K562 (cell line): ENCODE measurements at regions not wholly inside any gene's neighbourhood (a gene's known extent, or its start where the extent isn't known, plus 50 kb on each side); places are given as distances from the start of the nearest gene placed in this dataset.

Experiments
- ATAC-seq: fragments of 200-7000 bp; cut with Tn5 transposase; 3 replicates; pipeline ENCODE4 v1.9.1; 2020; ENCODE audit warnings: moderate library complexity
- BruUV-seq: library from RNA; stranded (reverse); fragments of 400-500 nt; replicated peaks from 2 replicates; lab custom pipeline; 2021; lab: Mats Ljungman, UMichigan
- CTCF ChIA-PET: fragments of 300-600 bp; formaldehyde crosslinking; extraction: SDS; loops from one replicate; lab custom pipeline; 2021; ENCODE audit warnings: low intra/inter-chr PET ratio; lab: Yijun Ruan, JAX
- POLR2A ChIA-PET: fragments of 300-600, 350-650 bp; sonication (Branson Sonifier 250); formaldehyde crosslinking; extraction: SDS; loops from one replicate; lab custom pipeline; 2021; ENCODE audit warnings: antibody characterized with exemption, inconsistent platforms; lab: Yijun Ruan, JAX
- DNase-seq, 4 experiments: peaks; one replicate each; pipeline versions ENCODE4 v3.0.0 to v3.0.0-alpha.2; 2011 to 2018; ENCODE audit warnings: low spot score in 3 of 4, mixed read lengths in 3 of 4; ENCODE audit errors: extremely low read depth in 1 of 4
- FAIRE-seq: peaks from 2 replicates; lab custom pipeline; 2011; peaks lifted over from hg19 to GRCh38; lab: Jason Lieb, UNC
- H2AFZ ChIP-seq: 2 replicates; pipeline ENCODE4 v1.6.0; 2011; ENCODE audit warnings: low read depth, low read length, control low read depth, inconsistent platforms
- H3K27ac ChIP-seq: fragments of 200-600 bp; 3 replicates; pipeline ENCODE4 v1.8.0; 2011; ENCODE audit warnings: low read depth, mild to moderate bottlenecking, control low read depth, inconsistent platforms, low read length, moderate library complexity, mixed read lengths; ENCODE audit errors: extremely low read depth
- H3K27me3 ChIP-seq, 2 experiments: fragments of 300-600 bp in 1 of 2; 2 replicates in 1 of 2; 3 replicates in 1 of 2; pipeline versions ENCODE4 v1.6.0 to v1.8.0; 2011; ENCODE audit warnings: inconsistent platforms in 2 of 2, low read length in 2 of 2, mild to moderate bottlenecking in 1 of 2, mixed read lengths in 1 of 2, moderate library complexity in 1 of 2; ENCODE audit not compliant: control insufficient read depth in 2 of 2, insufficient read depth in 2 of 2
- H3K36me3 ChIP-seq: fragments of 300-600 bp; 3 replicates; pipeline ENCODE4 v1.8.0; 2011; ENCODE audit warnings: mild to moderate bottlenecking, low read length, inconsistent platforms; ENCODE audit not compliant: control insufficient read depth, insufficient read depth
- H3K4me1 ChIP-seq, 2 experiments: fragments of 200-600 bp in 1 of 2; replicated peaks in 1 of 2; 2 replicates in 1 of 2; 3 replicates in 1 of 2; pipeline versions ENCODE4 v1.5.1 to v1.8.0; 2011; ENCODE audit warnings: inconsistent platforms in 2 of 2, low read length in 2 of 2, mild to moderate bottlenecking in 1 of 2, mixed read lengths in 1 of 2, moderate library complexity in 1 of 2; ENCODE audit not compliant: control insufficient read depth in 2 of 2, insufficient read depth in 2 of 2
- H3K4me2 ChIP-seq: 2 replicates; pipeline ENCODE4 v1.6.1; 2011; ENCODE audit warnings: low read length, control low read depth, inconsistent platforms, mixed read lengths; ENCODE audit not compliant: insufficient read depth
- H3K4me3 ChIP-seq: fragments of 200-600 bp; sonication (generic), shearing (Covaris generic); 2 replicates; pipeline ENCODE4 v1.5.1; 2016; ENCODE audit warnings: control low read depth, inconsistent platforms
- H3K79me2 ChIP-seq: fragments of 200-600 bp; 3 replicates; pipeline ENCODE4 v1.8.0; 2011; ENCODE audit warnings: low read length, inconsistent platforms; ENCODE audit not compliant: control insufficient read depth, insufficient read depth
- H3K9ac ChIP-seq, 2 experiments: 2 replicates each; pipeline versions ENCODE4 v1.6.0 to v1.6.1; 2011; ENCODE audit warnings: low read depth in 2 of 2, low read length in 2 of 2, control low read depth in 1 of 2, inconsistent platforms in 1 of 2, mild to moderate bottlenecking in 1 of 2, mixed read lengths in 1 of 2; ENCODE audit not compliant: insufficient read depth in 1 of 2
- H3K9me1 ChIP-seq: one replicate; pipeline ENCODE4 v1.6.0; 2011; ENCODE audit warnings: inconsistent platforms, mild to moderate bottlenecking, low read length, moderate library complexity; ENCODE audit not compliant: control insufficient read depth, insufficient read depth
- H3K9me3 ChIP-seq: replicated peaks from 2 replicates; pipeline ENCODE4 v1.5.1; 2011; ENCODE audit warnings: low read depth, low read length, inconsistent platforms; ENCODE audit not compliant: control insufficient read depth, insufficient read depth
- H4K20me1 ChIP-seq: replicated peaks from 2 replicates; pipeline ENCODE4 v1.6.1; 2011; ENCODE audit warnings: low read length, inconsistent platforms, mixed read lengths; ENCODE audit not compliant: control insufficient read depth, insufficient read depth
- C11orf30 ChIP-seq: fragments of 450-650 bp; IDR thresholded peaks from 2 replicates; pipeline ENCODE4 v1.6.1; 2016; ENCODE audit warnings: low read depth, mild to moderate bottlenecking
- HNRNPH1 ChIP-seq: fragments of 200-400 bp; formaldehyde crosslinking; optimal IDR thresholded peaks from 2 replicates; pipeline ENCODE3; 2017; ENCODE audit warnings: low read depth, mild to moderate bottlenecking, low read length, moderate library complexity
- NCOR1 ChIP-seq: fragments of 450-650 bp; IDR thresholded peaks from 2 replicates; pipeline ENCODE4 v1.6.1; 2016; ENCODE audit warnings: mild to moderate bottlenecking, moderate library complexity
- PHF20 ChIP-seq: fragments of 450-650 bp; IDR thresholded peaks from 2 replicates; pipeline ENCODE4 v1.6.1; 2018; ENCODE audit not compliant: partially characterized antibody
- PTTG1 ChIP-seq: fragments of 450-650 bp; IDR thresholded peaks from 2 replicates; pipeline ENCODE4 v1.6.1; 2016; ENCODE audit warnings: low read depth, mild to moderate bottlenecking, missing genetic modification characterization, missing compliant biosample characterization
- RAD51 ChIP-seq: fragments of 450-650 bp; IDR thresholded peaks from 2 replicates; pipeline ENCODE4 v1.7.1; 2016; ENCODE audit warnings: low read depth, mild to moderate bottlenecking, borderline replicate concordance
- SMARCB1 ChIP-seq: IDR thresholded peaks from 2 replicates; pipeline ENCODE4 v1.6.1; 2011; ENCODE audit warnings: improper control_type of control experiment, low read depth; ENCODE audit not compliant: insufficient read length
- SOX6 ChIP-seq: fragments of 450-650 bp; IDR thresholded peaks from 2 replicates; pipeline ENCODE4 v1.6.1; 2014; ENCODE audit warnings: mild to moderate bottlenecking
- SRSF3 ChIP-seq: fragments of 200-400 bp; formaldehyde crosslinking; IDR thresholded peaks from 2 replicates; pipeline ENCODE4 v1.6.1; 2016; ENCODE audit warnings: mild to moderate bottlenecking, low read length, moderate library complexity; ENCODE audit not compliant: insufficient read depth
- ZNF133 ChIP-seq: fragments of 250-450 bp; sonication (Bioruptor Pico); IDR thresholded peaks from 2 replicates; pipeline ENCODE4 v1.4.0; 2020; ENCODE audit warnings: mild to moderate bottlenecking
- ZNF165 ChIP-seq: fragments of 250-450 bp; sonication (Bioruptor Pico); IDR thresholded peaks from 2 replicates; pipeline ENCODE4 v1.4.0; 2020; ENCODE audit warnings: borderline replicate concordance
- ZNF764 ChIP-seq: fragments of 250-450 bp; sonication (Bioruptor Pico); IDR thresholded peaks from 2 replicates; pipeline ENCODE4 v1.4.0; 2020; ENCODE audit warnings: low read depth, mild to moderate bottlenecking, moderate library complexity
- WGBS: fragments of 100-300 bp; shearing (Covaris generic); methylation state at CpG from one replicate; pipeline ENCODE4 v1.1.6; 2016; ENCODE audit warnings: low coverage, mixed read lengths; ENCODE audit not compliant: insufficient coverage; ENCODE audit errors: missing lambda C conversion rate; 5-methylcytosine and 5-hydroxymethylcytosine counted together
- in situ Hi-C: fragments of 300-500 bp; cut with MboI; formaldehyde crosslinking; loops from 4 replicates; pipeline ENCODE4 v1.15.0; 2018; ENCODE audit warnings: inconsistent platforms, mixed read lengths
- intact Hi-C: fragments of 100-400 bp; cut with micrococcal nuclease; formaldehyde crosslinking; loops from 2 replicates; pipeline ENCODE4 v1.14.2; 2022
- TF ChIP-seq, protein P1 (sequence below): conservative IDR thresholded peaks from 2 replicates; pipeline ENCODE4 v1.6.1; 2011; ENCODE audit warnings: low read depth, mild to moderate bottlenecking, low read length; ENCODE audit not compliant: control insufficient read depth
- TF ChIP-seq, protein P2 (sequence below): fragments of 250-450 bp; sonication (Bioruptor Pico); IDR thresholded peaks from 2 replicates; pipeline ENCODE4 v1.5.1; 2021; ENCODE audit warnings: mild to moderate bottlenecking
- TF ChIP-seq, protein P3 (sequence below): fragments of 450-650 bp; formaldehyde crosslinking; IDR thresholded peaks from 2 replicates; pipeline ENCODE4 v1.4.0; 2022; ENCODE audit warnings: missing genetic modification characterization
- TF ChIP-seq, protein P4 (sequence below), 2 experiments: fragments of 200-800 bp in 1 of 2; sonication (Bioruptor generic) in 1 of 2; sonication (generic) in 1 of 2; formaldehyde crosslinking in 1 of 2; IDR thresholded peaks in 1 of 2; conservative IDR thresholded peaks in 1 of 2; 2 replicates each; pipeline versions ENCODE4 v1.5.0 to v1.6.1; 2016 to 2020; ENCODE audit warnings: missing compliant biosample characterization in 1 of 2, missing genetic modification characterization in 1 of 2, missing genetic modification reagents in 1 of 2

DNA sequence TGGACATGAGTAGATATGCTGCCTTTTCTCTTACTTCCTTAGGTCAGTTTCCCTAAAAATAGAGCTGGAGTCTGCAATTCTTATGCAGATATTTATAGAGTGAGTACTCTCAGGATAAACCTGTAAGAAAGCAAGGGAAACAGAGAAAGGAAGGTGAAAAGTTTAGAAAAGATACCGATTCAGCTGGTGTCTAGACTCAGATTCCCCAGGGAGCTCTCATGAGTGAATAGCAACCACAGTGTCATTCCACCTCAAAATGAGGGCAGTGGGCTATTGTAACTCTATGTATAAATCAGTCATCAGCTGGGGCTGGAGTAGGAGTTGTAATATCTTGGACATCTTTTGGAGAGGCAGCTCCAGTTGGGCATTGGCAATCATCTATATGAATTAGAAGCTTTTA is 1485.1 kb upstream of the TMEFF2 start:
- Histone ChIP-seq H3K9ac (no peak overlapping the region), H3K79me2 (no peaks in the 10 kb centered on the region), H3K36me3 (no peaks in the 10 kb centered on the region), H3K4me1 (no peaks in the 10 kb centered on the region), H3K9me1 (no peaks in the 10 kb centered on the region), H3K27ac (no peak overlapping the region), H4K20me1 (no peaks in the 10 kb centered on the region), H2AFZ (no peak overlapping the region), H3K4me3 (no peak overlapping the region), H3K4me2 (no peak overlapping the region), H3K9me3 (no peaks in the 10 kb centered on the region), H3K27me3 (no peaks in the 10 kb centered on the region)
- intact Hi-C loops = no loop called here
- ChIA-PET CTCF (no interaction called here), POLR2A (no interaction called here)
- in situ Hi-C loops = no loop called here
- FAIRE-seq = no peak
- BruUV-seq = no TSS peak
- WGBS = 0% methylated on average over 1 of the region's 1 CpG
- DNase-seq = no peak
- no peak for ATAC-seq
- TF ChIP-seq SOX6 (no peak), PHF20 (no peak), NCOR1 (no peak), RAD51 (no peak), SMARCB1 (no peak), ZNF165 (CRISPR knock-in tag) (no peak), PTTG1 (no peak), ZNF133 (CRISPR knock-in tag) (no peak), HNRNPH1 (no peak), C11orf30 (no peak), ZNF764 (CRISPR knock-in tag) (no peak), SRSF3 (no peak)
- TF ChIP-seq, protein P1, sequence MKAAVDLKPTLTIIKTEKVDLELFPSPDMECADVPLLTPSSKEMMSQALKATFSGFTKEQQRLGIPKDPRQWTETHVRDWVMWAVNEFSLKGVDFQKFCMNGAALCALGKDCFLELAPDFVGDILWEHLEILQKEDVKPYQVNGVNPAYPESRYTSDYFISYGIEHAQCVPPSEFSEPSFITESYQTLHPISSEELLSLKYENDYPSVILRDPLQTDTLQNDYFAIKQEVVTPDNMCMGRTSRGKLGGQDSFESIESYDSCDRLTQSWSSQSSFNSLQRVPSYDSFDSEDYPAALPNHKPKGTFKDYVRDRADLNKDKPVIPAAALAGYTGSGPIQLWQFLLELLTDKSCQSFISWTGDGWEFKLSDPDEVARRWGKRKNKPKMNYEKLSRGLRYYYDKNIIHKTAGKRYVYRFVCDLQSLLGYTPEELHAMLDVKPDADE = no peak
- TF ChIP-seq, protein P2, sequence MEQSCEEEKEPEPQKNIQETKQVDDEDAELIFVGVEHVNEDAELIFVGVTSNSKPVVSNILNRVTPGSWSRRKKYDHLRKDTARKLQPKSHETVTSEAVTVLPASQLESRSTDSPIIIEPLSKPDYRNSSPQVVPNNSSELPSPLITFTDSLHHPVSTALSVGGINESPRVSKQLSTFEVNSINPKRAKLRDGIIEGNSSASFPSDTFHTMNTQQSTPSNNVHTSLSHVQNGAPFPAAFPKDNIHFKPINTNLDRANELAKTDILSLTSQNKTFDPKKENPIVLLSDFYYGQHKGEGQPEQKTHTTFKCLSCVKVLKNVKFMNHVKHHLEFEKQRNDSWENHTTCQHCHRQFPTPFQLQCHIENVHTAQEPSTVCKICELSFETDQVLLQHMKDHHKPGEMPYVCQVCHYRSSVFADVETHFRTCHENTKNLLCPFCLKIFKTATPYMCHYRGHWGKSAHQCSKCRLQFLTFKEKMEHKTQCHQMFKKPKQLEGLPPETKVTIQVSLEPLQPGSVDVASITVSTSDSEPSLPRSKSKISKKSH (CRISPR knock-in tag) = no peak
- TF ChIP-seq, protein P3, sequence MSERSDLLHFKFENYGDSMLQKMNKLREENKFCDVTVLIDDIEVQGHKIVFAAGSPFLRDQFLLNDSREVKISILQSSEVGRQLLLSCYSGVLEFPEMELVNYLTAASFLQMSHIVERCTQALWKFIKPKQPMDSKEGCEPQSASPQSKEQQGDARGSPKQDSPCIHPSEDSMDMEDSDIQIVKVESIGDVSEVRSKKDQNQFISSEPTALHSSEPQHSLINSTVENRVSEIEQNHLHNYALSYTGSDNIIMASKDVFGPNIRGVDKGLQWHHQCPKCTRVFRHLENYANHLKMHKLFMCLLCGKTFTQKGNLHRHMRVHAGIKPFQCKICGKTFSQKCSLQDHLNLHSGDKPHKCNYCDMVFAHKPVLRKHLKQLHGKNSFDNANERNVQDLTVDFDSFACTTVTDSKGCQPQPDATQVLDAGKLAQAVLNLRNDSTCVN (CRISPR knock-in tag) = no peak
- TF ChIP-seq, protein P4, sequence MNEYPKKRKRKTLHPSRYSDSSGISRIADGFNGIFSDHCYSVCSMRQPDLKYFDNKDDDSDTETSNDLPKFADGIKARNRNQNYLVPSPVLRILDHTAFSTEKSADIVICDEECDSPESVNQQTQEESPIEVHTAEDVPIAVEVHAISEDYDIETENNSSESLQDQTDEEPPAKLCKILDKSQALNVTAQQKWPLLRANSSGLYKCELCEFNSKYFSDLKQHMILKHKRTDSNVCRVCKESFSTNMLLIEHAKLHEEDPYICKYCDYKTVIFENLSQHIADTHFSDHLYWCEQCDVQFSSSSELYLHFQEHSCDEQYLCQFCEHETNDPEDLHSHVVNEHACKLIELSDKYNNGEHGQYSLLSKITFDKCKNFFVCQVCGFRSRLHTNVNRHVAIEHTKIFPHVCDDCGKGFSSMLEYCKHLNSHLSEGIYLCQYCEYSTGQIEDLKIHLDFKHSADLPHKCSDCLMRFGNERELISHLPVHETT (CRISPR knock-in tag; conservative IDR thresholded peaks at IDR 0.05 in 1 of 2, IDR thresholded peaks at IDR 0.05 in 1 of 2) = no peak
